K562 (cell line): ENCODE measurements at regions not wholly inside any gene's neighbourhood (a gene's known extent, or its start where the extent isn't known, plus 50 kb on each side); places are given as distances from the start of the nearest gene placed in this dataset.

ENCODE experiments used
- ATAC-seq: fragments of 200-7000 bp; cut with Tn5 transposase; 3 replicates; pipeline ENCODE4 v1.9.1; 2020; ENCODE audit warnings: moderate library complexity
- BruUV-seq: library from RNA; stranded (reverse); fragments of 400-500 nt; replicated peaks from 2 replicates; lab custom pipeline; 2021; lab: Mats Ljungman, UMichigan
- CTCF ChIA-PET: fragments of 300-600 bp; formaldehyde crosslinking; extraction: SDS; loops from one replicate; lab custom pipeline; 2021; ENCODE audit warnings: low intra/inter-chr PET ratio; lab: Yijun Ruan, JAX
- POLR2A ChIA-PET: fragments of 300-600, 350-650 bp; sonication (Branson Sonifier 250); formaldehyde crosslinking; extraction: SDS; loops from one replicate; lab custom pipeline; 2021; ENCODE audit warnings: antibody characterized with exemption, inconsistent platforms; lab: Yijun Ruan, JAX
- DNase-seq, 4 experiments: peaks; one replicate each; pipeline versions ENCODE4 v3.0.0 to v3.0.0-alpha.2; 2011 to 2018; ENCODE audit warnings: low spot score in 3 of 4, mixed read lengths in 3 of 4; ENCODE audit errors: extremely low read depth in 1 of 4
- FAIRE-seq: peaks from 2 replicates; lab custom pipeline; 2011; peaks lifted over from hg19 to GRCh38; lab: Jason Lieb, UNC
- H2AFZ ChIP-seq: 2 replicates; pipeline ENCODE4 v1.6.0; 2011; ENCODE audit warnings: low read depth, low read length, control low read depth, inconsistent platforms
- H3K27ac ChIP-seq: fragments of 200-600 bp; 3 replicates; pipeline ENCODE4 v1.8.0; 2011; ENCODE audit warnings: low read depth, mild to moderate bottlenecking, control low read depth, inconsistent platforms, low read length, moderate library complexity, mixed read lengths; ENCODE audit errors: extremely low read depth
- H3K27me3 ChIP-seq, 2 experiments: fragments of 300-600 bp in 1 of 2; 2 replicates in 1 of 2; 3 replicates in 1 of 2; pipeline versions ENCODE4 v1.6.0 to v1.8.0; 2011; ENCODE audit warnings: inconsistent platforms in 2 of 2, low read length in 2 of 2, mild to moderate bottlenecking in 1 of 2, mixed read lengths in 1 of 2, moderate library complexity in 1 of 2; ENCODE audit not compliant: control insufficient read depth in 2 of 2, insufficient read depth in 2 of 2
- H3K36me3 ChIP-seq: fragments of 300-600 bp; 3 replicates; pipeline ENCODE4 v1.8.0; 2011; ENCODE audit warnings: mild to moderate bottlenecking, low read length, inconsistent platforms; ENCODE audit not compliant: control insufficient read depth, insufficient read depth
- H3K4me1 ChIP-seq, 2 experiments: fragments of 200-600 bp in 1 of 2; replicated peaks in 1 of 2; 2 replicates in 1 of 2; 3 replicates in 1 of 2; pipeline versions ENCODE4 v1.5.1 to v1.8.0; 2011; ENCODE audit warnings: inconsistent platforms in 2 of 2, low read length in 2 of 2, mild to moderate bottlenecking in 1 of 2, mixed read lengths in 1 of 2, moderate library complexity in 1 of 2; ENCODE audit not compliant: control insufficient read depth in 2 of 2, insufficient read depth in 2 of 2
- H3K4me2 ChIP-seq: 2 replicates; pipeline ENCODE4 v1.6.1; 2011; ENCODE audit warnings: low read length, control low read depth, inconsistent platforms, mixed read lengths; ENCODE audit not compliant: insufficient read depth
- H3K4me3 ChIP-seq: fragments of 200-600 bp; sonication (generic), shearing (Covaris generic); 2 replicates; pipeline ENCODE4 v1.5.1; 2016; ENCODE audit warnings: control low read depth, inconsistent platforms
- H3K79me2 ChIP-seq: fragments of 200-600 bp; 3 replicates; pipeline ENCODE4 v1.8.0; 2011; ENCODE audit warnings: low read length, inconsistent platforms; ENCODE audit not compliant: control insufficient read depth, insufficient read depth
- H3K9ac ChIP-seq, 2 experiments: 2 replicates each; pipeline versions ENCODE4 v1.6.0 to v1.6.1; 2011; ENCODE audit warnings: low read depth in 2 of 2, low read length in 2 of 2, control low read depth in 1 of 2, inconsistent platforms in 1 of 2, mild to moderate bottlenecking in 1 of 2, mixed read lengths in 1 of 2; ENCODE audit not compliant: insufficient read depth in 1 of 2
- H3K9me1 ChIP-seq: one replicate; pipeline ENCODE4 v1.6.0; 2011; ENCODE audit warnings: inconsistent platforms, mild to moderate bottlenecking, low read length, moderate library complexity; ENCODE audit not compliant: control insufficient read depth, insufficient read depth
- H3K9me3 ChIP-seq: replicated peaks from 2 replicates; pipeline ENCODE4 v1.5.1; 2011; ENCODE audit warnings: low read depth, low read length, inconsistent platforms; ENCODE audit not compliant: control insufficient read depth, insufficient read depth
- H4K20me1 ChIP-seq: replicated peaks from 2 replicates; pipeline ENCODE4 v1.6.1; 2011; ENCODE audit warnings: low read length, inconsistent platforms, mixed read lengths; ENCODE audit not compliant: control insufficient read depth, insufficient read depth
- ASH1L ChIP-seq: fragments of 450-650 bp; IDR thresholded peaks from 2 replicates; pipeline ENCODE4 v1.6.1; 2018; ENCODE audit warnings: borderline replicate concordance, mild to moderate bottlenecking, low read depth; ENCODE audit not compliant: partially characterized antibody
- CSDE1 ChIP-seq, 2 experiments: fragments of 450-650 bp; IDR thresholded peaks; 2 replicates each; pipeline ENCODE4 v1.6.1; 2016; ENCODE audit warnings: mild to moderate bottlenecking in 1 of 2
- CTCF ChIP-seq, 3 experiments: IDR thresholded peaks in 2 of 3; conservative IDR thresholded peaks in 1 of 3; 2 replicates each; pipeline ENCODE4 v1.5.1; 2011 to 2012; ENCODE audit warnings: low read length in 3 of 3, mild to moderate bottlenecking in 3 of 3, control low read depth in 2 of 3, improper control_type of control experiment in 1 of 3, inconsistent platforms in 1 of 3, low read depth in 1 of 3, mixed read lengths in 1 of 3, moderate library complexity in 1 of 3; ENCODE audit not compliant: insufficient read depth in 2 of 3
- ELF1 ChIP-seq: fragments of 200-800 bp; sonication (Bioruptor generic); IDR thresholded peaks from 2 replicates; pipeline ENCODE4 v1.6.1; 2016; ENCODE audit warnings: missing genetic modification characterization, missing compliant biosample characterization
- FOXP1 ChIP-seq: sonication (generic); formaldehyde crosslinking; IDR thresholded peaks from 2 replicates; pipeline ENCODE4 v1.8.0; 2022; ENCODE audit warnings: mild to moderate bottlenecking, missing genetic modification reagents
- KDM5B ChIP-seq: fragments of 200-600 bp; sonication (generic); IDR thresholded peaks from 2 replicates; pipeline ENCODE4 v1.6.1; 2012; ENCODE audit warnings: low read depth, mild to moderate bottlenecking, moderate library complexity, low read length, control low read depth, inconsistent platforms; ENCODE audit not compliant: insufficient replicate concordance
- PCBP2 ChIP-seq: fragments of 200-400 bp; formaldehyde crosslinking; IDR thresholded peaks from 2 replicates; pipeline ENCODE4 v1.6.1; 2018; ENCODE audit warnings: low read length, low read depth, mild to moderate bottlenecking, moderate library complexity; ENCODE audit not compliant: poor library complexity, severe bottlenecking
- ZBTB1 ChIP-seq: sonication (generic); formaldehyde crosslinking; IDR thresholded peaks from 2 replicates; pipeline ENCODE4 v1.8.1; 2023; ENCODE audit warnings: missing genetic modification reagents, low read depth, mild to moderate bottlenecking, borderline replicate concordance
- ZC3H11A ChIP-seq: IDR thresholded peaks from 2 replicates; pipeline ENCODE4 v1.6.1; 2012; ENCODE audit warnings: low read depth, low read length, improper control_type of control experiment
- ZEB2 ChIP-seq: fragments of 450-650 bp; IDR thresholded peaks from 2 replicates; pipeline ENCODE4 v1.6.1; 2016
- ZMIZ1 ChIP-seq, 2 experiments: fragments of 150-350 bp in 1 of 2; IDR thresholded peaks; 2 replicates each; pipeline ENCODE4 v1.6.1; 2012 to 2016; ENCODE audit warnings: low read depth in 2 of 2, low read length in 2 of 2, mild to moderate bottlenecking in 1 of 2, moderate library complexity in 1 of 2
- ZNF77 ChIP-seq: fragments of 250-450 bp; sonication (Bioruptor Pico); IDR thresholded peaks from 2 replicates; pipeline ENCODE4 v1.5.0; 2020
- WGBS: fragments of 100-300 bp; shearing (Covaris generic); methylation state at CpG from one replicate; pipeline ENCODE4 v1.1.6; 2016; ENCODE audit warnings: low coverage, mixed read lengths; ENCODE audit not compliant: insufficient coverage; ENCODE audit errors: missing lambda C conversion rate; 5-methylcytosine and 5-hydroxymethylcytosine counted together
- in situ Hi-C: fragments of 300-500 bp; cut with MboI; formaldehyde crosslinking; loops from 4 replicates; pipeline ENCODE4 v1.15.0; 2018; ENCODE audit warnings: inconsistent platforms, mixed read lengths
- intact Hi-C: fragments of 100-400 bp; cut with micrococcal nuclease; formaldehyde crosslinking; loops from 2 replicates; pipeline ENCODE4 v1.14.2; 2022

GRCh38 chr3:102722317-102722716, 287.5 kb downstream of the ZPLD1 start:
- in situ Hi-C loops (no loop called here), intact Hi-C loops (no loop called here)
- Histone ChIP-seq H3K36me3 (no peaks in the 10 kb centered on the region), H3K27me3 (no peaks in the 10 kb centered on the region), H2AFZ (no peak overlapping the region), H3K9me3 (no peaks in the 10 kb centered on the region), H3K9me1 (no peaks in the 10 kb centered on the region), H3K79me2 (no peaks in the 10 kb centered on the region), H3K9ac (no peak overlapping the region), H3K27ac (no peak overlapping the region), H3K4me1 (no peaks in the 10 kb centered on the region), H3K4me2 (no peak overlapping the region), H4K20me1 (no peaks in the 10 kb centered on the region), H3K4me3 (no peak overlapping the region)
- CTCF ChIA-PET: no interaction called here
- DNase-seq: no peak
- no TSS peak for BruUV-seq
- WGBS: 0% methylated on average over 2 of the region's 2 CpGs
- ATAC-seq: no peak
- TF ChIP-seq ZNF77 (CRISPR knock-in tag) (no peak), ELF1 (tag) (no peak)
- no peak for FAIRE-seq
- POLR2A ChIA-PET: no interaction called here

- Histone ChIP-seq H3K4me2 (no peak overlapping the region), H3K9ac (no peak overlapping the region), H3K36me3 (no peaks in the 10 kb centered on the region), H3K9me1 (no peaks in the 10 kb centered on the region), H3K4me1 (no peaks in the 10 kb centered on the region), H3K9me3 (no peaks in the 10 kb centered on the region), H3K27me3 (no peaks in the 10 kb centered on the region), H2AFZ (no peak overlapping the region), H3K27ac (no peak overlapping the region), H4K20me1 (no peaks in the 10 kb centered on the region), H3K79me2 (no peaks in the 10 kb centered on the region), H3K4me3 (no peak overlapping the region)
- intact Hi-C loops (no loop called here), in situ Hi-C loops (no loop called here)
- FAIRE-seq: no peak
- WGBS: 0% methylated on average over 2 of the region's 2 CpGs
- TF ChIP-seq CSDE1 (IDR thresholded peaks at IDR 0.05): no peak
- TF ChIP-seq ASH1L: no peak
- no peak for TF ChIP-seq FOXP1 (CRISPR knock-in tag)
- no peak for TF ChIP-seq PCBP2
- TF ChIP-seq KDM5B: no peak
- no peak for TF ChIP-seq CTCF (IDR thresholded peaks at IDR 0.05 in 2 of 3, conservative IDR thresholded peaks at IDR 0.05 in 1 of 3; ENCODE audit: insufficient read depth in 2 of 3, low read depth in 1 of 3, low read length in 3 of 3)
- TF ChIP-seq ZC3H11A: no peak
- no peak for TF ChIP-seq ZEB2
- no peak for TF ChIP-seq ZMIZ1 (IDR thresholded peaks at IDR 0.05; ENCODE audit: low read depth in 2 of 2, low read length in 2 of 2)
- no peak for TF ChIP-seq ZBTB1 (CRISPR knock-in tag)
- no TSS peak for BruUV-seq
- ChIA-PET CTCF (no interaction called here), POLR2A (no interaction called here)
- DNase-seq: no peak
- ATAC-seq: no peak
These were observed 292.5 kb downstream of the ZPLD1 start for GRCh38 chr3:102727340-102727739.
